GM18508 (cell line): ENCODE measurements at regions not wholly inside any gene's neighbourhood (a gene's known extent, or its start where the extent isn't known, plus 50 kb on each side); places are given as distances from the start of the nearest gene placed in this dataset.

ENCODE experiments used
- ATAC-seq: cut with Tn5 transposase; IDR thresholded peaks from one replicate; pipeline ENCODE4 v1.9.1; 2021; ENCODE audit warnings: moderate number of reproducible peaks; ENCODE audit not compliant: insufficient read depth, unreplicated experiment

DNA sequence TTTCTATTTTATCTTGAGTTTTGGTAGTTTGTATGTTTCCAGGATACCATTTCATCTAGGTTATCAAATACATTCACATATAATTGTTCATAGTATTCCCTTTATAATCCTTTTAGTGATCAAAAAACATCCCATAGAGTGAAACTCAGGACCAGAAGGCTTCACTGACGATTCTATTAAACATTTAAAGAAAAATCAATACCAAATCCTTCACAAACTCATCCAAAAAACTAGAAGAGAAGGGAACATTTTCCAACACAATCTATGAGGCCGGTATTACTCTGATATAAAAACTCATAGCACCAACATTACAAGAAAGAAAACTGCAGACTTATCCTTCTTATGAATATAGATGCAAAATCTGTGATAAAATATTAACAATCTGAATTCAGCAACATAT lies 203.4 kb downstream of the ANKRD50 start:
- no peak for ATAC-seq

DNA sequence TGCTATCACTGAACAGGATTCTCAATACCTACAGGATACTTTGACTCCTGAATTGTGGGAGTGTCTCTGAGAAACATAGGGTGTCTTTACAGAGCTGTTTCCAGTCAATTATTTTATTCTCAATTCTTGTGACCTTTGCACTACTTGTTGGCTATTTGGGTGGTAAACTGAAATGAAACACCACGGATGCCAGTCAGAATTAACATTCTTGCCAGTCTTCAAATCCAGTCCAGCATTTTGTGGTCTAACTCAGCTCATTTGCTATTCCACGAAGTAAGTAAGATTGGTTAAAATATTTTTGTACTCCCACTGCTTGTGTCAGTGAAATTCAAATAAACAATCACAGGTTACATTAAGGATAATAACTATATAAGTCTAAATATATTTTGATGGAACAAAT lies 197.9 kb downstream of the ANKRD50 start:
- no peak for ATAC-seq

DNA sequence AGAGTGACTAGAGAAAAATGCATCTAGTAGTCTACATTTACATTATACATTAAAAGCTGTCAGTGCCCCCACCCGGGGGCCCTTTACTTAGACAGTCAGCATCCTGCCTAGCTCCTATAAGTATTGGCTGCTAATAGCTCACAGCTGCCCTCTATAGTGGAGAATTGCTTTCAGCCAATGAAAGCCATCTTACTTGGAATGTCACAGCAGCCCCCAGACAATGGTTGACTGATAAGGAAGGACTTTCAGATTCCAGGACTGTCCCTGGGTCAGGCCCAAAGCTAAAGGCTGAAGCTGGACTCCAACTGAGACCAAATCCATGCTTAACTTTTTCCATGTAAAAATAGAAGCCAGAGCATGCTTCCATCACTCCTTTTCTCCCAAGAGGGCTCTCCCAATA lies 196.9 kb downstream of the ANKRD50 start:
- no peak for ATAC-seq

DNA sequence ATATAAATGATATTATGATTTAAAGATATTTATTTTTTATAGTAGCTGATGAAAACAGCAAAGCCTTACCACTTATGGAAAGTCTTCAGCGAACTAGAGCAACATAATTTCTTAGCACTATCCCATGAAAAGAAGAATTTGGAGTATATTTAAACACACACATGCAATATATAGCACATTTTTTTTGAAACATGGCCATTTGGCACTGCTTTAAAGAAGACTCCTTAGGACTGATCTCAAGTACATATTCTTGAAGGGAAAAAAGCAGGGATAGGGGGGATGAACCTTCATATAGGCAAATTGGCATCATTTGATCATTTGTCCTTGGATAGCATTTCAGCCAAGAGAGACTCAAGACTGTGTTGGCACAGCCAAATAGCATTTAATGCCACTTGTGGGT lies 193.3 kb downstream of the ANKRD50 start:
- no peak for ATAC-seq

- ATAC-seq = no peak
Measured at GRCh38 chr4:124523816-124524215, 188.7 kb downstream of the ANKRD50 start.

GRCh38 chr4:124525524-124525923 lies 187.0 kb downstream of the ANKRD50 start:
- no peak for ATAC-seq

DNA sequence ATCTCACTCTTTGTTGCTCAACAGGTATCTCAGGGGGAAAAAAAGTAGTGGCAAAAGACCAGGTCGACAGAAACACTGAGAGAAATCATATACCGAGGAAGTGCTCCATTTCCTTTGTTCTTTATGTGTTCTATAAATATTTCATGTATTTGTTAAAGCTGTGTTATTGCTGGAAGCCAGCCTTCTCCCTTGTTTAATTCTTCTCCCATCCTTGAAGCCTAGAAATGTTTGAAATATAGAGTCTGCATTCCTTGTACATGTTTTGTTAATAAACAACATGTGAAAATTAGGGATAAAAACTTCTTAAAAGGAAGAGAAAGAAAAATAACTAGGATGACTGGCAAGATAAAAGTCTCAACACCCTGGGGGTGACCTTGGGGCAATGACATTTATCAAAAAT lies 186.2 kb downstream of the ANKRD50 start:
- no peak for ATAC-seq

DNA sequence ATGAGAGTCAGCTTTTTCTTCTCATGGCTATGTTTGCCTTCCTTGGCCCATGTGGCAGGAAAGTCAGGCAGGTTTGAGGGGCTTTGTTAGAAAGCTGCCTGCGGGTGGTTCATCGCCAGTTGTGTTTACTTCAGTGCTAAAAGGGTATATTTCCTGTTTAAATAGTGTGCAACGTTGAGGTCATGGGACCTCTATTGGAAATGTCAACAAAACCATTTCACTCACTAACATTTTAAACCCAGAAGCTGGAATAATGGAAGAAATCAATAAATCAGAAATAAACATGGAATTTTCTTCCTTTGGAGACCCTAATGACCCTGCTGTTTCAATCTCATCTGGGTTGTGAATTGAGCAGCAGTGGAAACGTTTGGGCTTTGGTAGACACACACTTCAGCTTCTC lies 185.8 kb downstream of the ANKRD50 start:
- ATAC-seq = no peak

- ATAC-seq = no peak
Measured at GRCh38 chr4:124527364-124527763, 185.2 kb downstream of the ANKRD50 start.

- ATAC-seq = no peak
Measured at GRCh38 chr4:124529131-124529530, 183.4 kb downstream of the ANKRD50 start.

GRCh38 chr4:124530464-124531077 lies 182.0 kb downstream of the ANKRD50 start:
- no peak for ATAC-seq

DNA sequence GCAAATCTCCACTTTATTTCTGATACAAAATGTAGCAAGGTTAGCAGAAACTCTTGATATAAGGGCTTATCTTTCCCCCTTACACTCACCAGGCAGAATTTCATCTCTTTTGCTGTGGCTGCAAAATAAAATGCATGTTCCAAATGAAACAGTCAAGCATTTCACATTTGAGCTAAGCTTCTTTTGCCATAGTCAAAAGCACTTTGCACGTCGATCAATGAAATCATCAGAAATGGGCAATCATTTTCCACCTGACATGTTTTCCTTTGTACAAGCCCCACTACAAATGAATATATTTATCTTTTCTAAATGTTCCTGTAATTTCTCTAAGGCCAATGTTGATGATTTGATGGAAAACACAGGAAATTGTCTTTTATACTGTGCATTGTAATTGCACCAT lies 178.4 kb downstream of the ANKRD50 start:
- ATAC-seq = no peak

- no peak for ATAC-seq
Measured at GRCh38 chr4:124535003-124535402, 177.5 kb downstream of the ANKRD50 start.

DNA sequence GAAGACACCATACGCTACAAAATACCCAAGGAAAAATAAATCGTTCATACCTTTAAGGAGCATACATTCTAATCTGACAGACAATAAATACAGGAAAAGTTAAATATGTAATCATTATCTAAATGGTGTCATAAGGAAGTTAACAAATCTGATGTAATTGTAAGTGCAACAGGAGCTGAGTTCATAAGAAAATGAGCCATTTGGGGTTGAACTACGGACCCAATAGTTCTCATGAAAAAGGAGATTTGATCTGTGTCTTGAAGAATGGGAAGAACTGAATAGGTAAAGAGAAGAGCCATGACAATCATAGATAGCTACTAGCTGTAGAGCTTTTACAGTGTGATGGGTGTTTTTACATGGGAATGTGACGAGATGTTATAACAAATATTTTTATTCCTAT lies 175.6 kb downstream of the ANKRD50 start:
- no peak for ATAC-seq

GRCh38 chr4:124537971-124538370 lies 174.6 kb downstream of the ANKRD50 start:
- ATAC-seq = no peak

- ATAC-seq = no peak
Measured at GRCh38 chr4:124540014-124540413, 172.5 kb downstream of the ANKRD50 start.

- no peak for ATAC-seq
Measured at GRCh38 chr4:124541652-124542420, 170.7 kb downstream of the ANKRD50 start.

GRCh38 chr4:124555959-124556358 lies 156.6 kb downstream of the ANKRD50 start:
- ATAC-seq = no peak

GRCh38 chr4:124564121-124564520 lies 148.4 kb downstream of the ANKRD50 start:
- no peak for ATAC-seq

DNA sequence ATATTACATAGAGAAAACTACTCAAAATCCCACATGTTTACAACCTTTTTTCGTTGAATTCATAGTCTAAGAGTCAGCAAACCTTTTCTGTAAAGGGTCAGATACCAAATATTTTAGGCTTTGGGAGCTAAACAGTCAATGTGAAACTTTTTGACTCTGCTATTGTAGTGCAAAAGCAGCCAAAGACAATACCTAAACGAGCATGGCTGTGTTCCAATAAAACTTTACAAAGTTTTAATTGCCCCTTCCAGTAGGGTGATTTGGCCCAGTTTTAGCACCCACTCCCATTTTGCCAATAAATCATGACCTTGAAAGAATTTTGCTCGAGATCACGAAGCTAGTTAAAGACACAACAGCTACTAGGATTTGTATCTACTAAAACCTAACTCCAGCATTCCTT lies 147.2 kb downstream of the ANKRD50 start:
- ATAC-seq = no peak

- ATAC-seq = no peak
Measured at GRCh38 chr4:124566030-124566429, 146.5 kb downstream of the ANKRD50 start.

DNA sequence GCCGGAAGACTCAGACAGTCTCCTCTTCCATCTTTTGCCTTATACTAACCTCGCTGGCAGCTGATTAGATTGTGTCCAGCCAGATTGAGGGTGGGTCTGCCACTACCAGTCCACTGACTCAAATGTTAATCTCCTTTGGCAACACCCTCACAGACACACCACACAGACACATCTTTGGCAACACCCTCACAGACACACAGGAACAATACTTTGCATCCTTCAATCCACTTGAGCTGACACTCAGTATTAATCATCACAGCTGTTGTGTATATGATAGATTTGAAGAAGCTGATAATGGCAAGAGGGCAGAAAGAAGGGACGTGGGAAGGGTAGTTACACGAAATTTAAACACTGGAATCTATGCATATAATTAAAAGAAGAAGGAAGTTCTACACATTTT lies 139.5 kb downstream of the ANKRD50 start:
- ATAC-seq = no peak
